Skeletal muscle cell (primary cell): ENCODE measurements at regions not wholly inside any gene's neighbourhood (a gene's known extent, or its start where the extent isn't known, plus 50 kb on each side); places are given as distances from the start of the nearest gene placed in this dataset.

ENCODE experiments used
- DNase-seq: peaks from one replicate; pipeline ENCODE4 v3.0.0-alpha.2; 2010; ENCODE audit warnings: low read depth
- H3K4me3 ChIP-seq: 2 replicates; pipeline ENCODE4 v1.5.1; 2011; ENCODE audit warnings: low read depth, mild to moderate bottlenecking, control low read depth, low read length, moderate library complexity

- DNase-seq = peak; percentile 77
- no peak overlapping the region for H3K4me3 ChIP-seq
These were observed 233.8 kb downstream of the GAS1 start for GRCh38 chr9:86713470-86713869.

- no peak for DNase-seq
- H3K4me3 ChIP-seq = no peak overlapping the region
These were observed 238.1 kb downstream of the GAS1 start for GRCh38 chr9:86708918-86709835.

- no peak overlapping the region for H3K4me3 ChIP-seq
- no peak for DNase-seq
These were observed 239.3 kb downstream of the GAS1 start for GRCh38 chr9:86707932-86708510.

- H3K4me3 ChIP-seq = no peak overlapping the region
- no peak for DNase-seq
These were observed 240.9 kb downstream of the GAS1 start for GRCh38 chr9:86706391-86706790.

GRCh38 chr9:86705490-86705889 is 241.8 kb downstream of the GAS1 start:
- no peak overlapping the region for H3K4me3 ChIP-seq
- DNase-seq = no peak

- DNase-seq = no peak
- H3K4me3 ChIP-seq = no peak overlapping the region
These were observed 244.0 kb downstream of the GAS1 start for GRCh38 chr9:86703346-86703745.

- H3K4me3 ChIP-seq = no peak overlapping the region
- no peak for DNase-seq
These were observed 246.7 kb downstream of the GAS1 start for GRCh38 chr9:86700629-86701028.

GRCh38 chr9:86697999-86698398 is 249.3 kb downstream of the GAS1 start:
- no peak overlapping the region for H3K4me3 ChIP-seq
- no peak for DNase-seq

- no peak for DNase-seq
These were observed 250.1 kb downstream of the GAS1 start for GRCh38 chr9:86697213-86697612.

GRCh38 chr9:86695910-86696424 is 251.3 kb downstream of the GAS1 start:
- H3K4me3 ChIP-seq = no peak overlapping the region
- DNase-seq = no peak

More at GRCh38 chr9:86697213-86697612, 250.1 kb downstream of the GAS1 start:
- H3K4me3 ChIP-seq = no peak overlapping the region

GRCh38 chr9:86690034-86690433 is 257.3 kb downstream of the GAS1 start:
- no peak overlapping the region for H3K4me3 ChIP-seq
- DNase-seq = no peak

- DNase-seq = no peak
- no peak overlapping the region for H3K4me3 ChIP-seq
These were observed 259.5 kb downstream of the GAS1 start for GRCh38 chr9:86687788-86688187.

- H3K4me3 ChIP-seq = no peak overlapping the region
- no peak for DNase-seq
These were observed 261.8 kb downstream of the GAS1 start for GRCh38 chr9:86685556-86685955.

GRCh38 chr9:86684148-86684547 is 263.2 kb downstream of the GAS1 start:
- no peak for DNase-seq

GRCh38 chr9:86682240-86682639 is 265.1 kb downstream of the GAS1 start:
- H3K4me3 ChIP-seq = no peak overlapping the region
- no peak for DNase-seq

More at GRCh38 chr9:86684148-86684547, 263.2 kb downstream of the GAS1 start:
- no peak overlapping the region for H3K4me3 ChIP-seq

GRCh38 chr9:86679909-86680308 is 267.4 kb downstream of the GAS1 start:
- no peak for DNase-seq
- H3K4me3 ChIP-seq = no peak overlapping the region

- no peak for DNase-seq
- no peak overlapping the region for H3K4me3 ChIP-seq
These were observed 270.9 kb downstream of the GAS1 start for GRCh38 chr9:86676396-86676795.

GRCh38 chr9:86675805-86676204 is 271.5 kb downstream of the GAS1 start:
- no peak overlapping the region for H3K4me3 ChIP-seq
- no peak for DNase-seq

- H3K4me3 ChIP-seq = no peak overlapping the region
- DNase-seq = no peak
These were observed 272.8 kb downstream of the GAS1 start for GRCh38 chr9:86674487-86674886.

- DNase-seq = no peak
These were observed 274.3 kb downstream of the GAS1 start for GRCh38 chr9:86672966-86673365.

GRCh38 chr9:86672301-86672700 is 275.0 kb downstream of the GAS1 start:
- DNase-seq = no peak
- no peak overlapping the region for H3K4me3 ChIP-seq

More at GRCh38 chr9:86672966-86673365, 274.3 kb downstream of the GAS1 start:
- no peak overlapping the region for H3K4me3 ChIP-seq
